Chondrocyte (in vitro differentiated cells): ENCODE measurements at regions not wholly inside any gene's neighbourhood (a gene's known extent, or its start where the extent isn't known, plus 50 kb on each side); places are given as distances from the start of the nearest gene placed in this dataset.

ENCODE experiments used
- DNase-seq: peaks from one replicate; pipeline ENCODE4 v3.0.0; 2021; ENCODE audit warnings: mixed read lengths, low spot score
- H3K27ac Mint-ChIP-seq: one replicate; pipeline ENCODE4 v1.8.0; 2021; ENCODE audit warnings: mild to moderate bottlenecking, moderate library complexity, mixed read lengths; ENCODE audit not compliant: unreplicated experiment
- H3K27me3 Mint-ChIP-seq: 2 replicates; pipeline ENCODE4 v1.8.0; 2021; ENCODE audit warnings: low read depth, mixed read lengths
- H3K36me3 Mint-ChIP-seq: 2 replicates; pipeline ENCODE4 v1.8.0; 2021; ENCODE audit warnings: low read depth, mixed read lengths
- H3K4me1 Mint-ChIP-seq: 2 replicates; pipeline ENCODE4 v1.8.0; 2021; ENCODE audit warnings: low read depth, mild to moderate bottlenecking, mixed read lengths
- H3K4me3 Mint-ChIP-seq: one replicate; pipeline ENCODE4 v1.8.0; 2021; ENCODE audit warnings: mild to moderate bottlenecking, moderate library complexity, mixed read lengths; ENCODE audit not compliant: unreplicated experiment
- H3K9me3 Mint-ChIP-seq: 2 replicates; pipeline ENCODE4 v1.8.0; 2021; ENCODE audit warnings: low read depth, mixed read lengths
- TF ChIP-seq, protein P1 (sequence below): fragments of 200-600 bp; sonication (generic); IDR thresholded peaks from 2 replicates; pipeline ENCODE4 v1.5.0; 2021; ENCODE audit warnings: antibody characterized with exemption, mild to moderate bottlenecking, moderate library complexity

DNA sequence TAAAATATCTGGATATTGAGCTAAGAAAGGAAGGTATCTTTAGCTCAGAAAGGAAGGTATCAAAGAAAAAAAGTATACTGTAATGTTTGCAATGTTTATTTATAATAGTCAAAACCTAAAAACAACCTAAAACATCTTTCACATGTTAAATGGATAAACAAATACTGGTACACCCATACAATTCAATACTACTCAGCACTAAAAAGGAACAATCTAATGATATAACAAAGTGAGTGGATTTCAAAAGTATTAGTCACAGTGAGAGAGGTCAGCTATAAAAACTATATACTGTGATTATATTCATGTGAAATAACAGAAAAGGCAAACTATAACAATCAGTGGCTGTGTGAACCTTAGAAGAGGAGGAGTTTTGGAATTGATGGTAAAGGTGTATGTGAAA is 455.0 kb upstream of the FTMT start:
- Mint-ChIP-seq H3K4me3 (no peak overlapping the region), H3K9me3 (no peaks in the 10 kb centered on the region), H3K27me3 (peaks cover 10% of the 10 kb centered on the region), H3K27ac (no peak overlapping the region), H3K36me3 (no peaks in the 10 kb centered on the region), H3K4me1 (no peaks in the 10 kb centered on the region)
- TF ChIP-seq, protein P1, sequence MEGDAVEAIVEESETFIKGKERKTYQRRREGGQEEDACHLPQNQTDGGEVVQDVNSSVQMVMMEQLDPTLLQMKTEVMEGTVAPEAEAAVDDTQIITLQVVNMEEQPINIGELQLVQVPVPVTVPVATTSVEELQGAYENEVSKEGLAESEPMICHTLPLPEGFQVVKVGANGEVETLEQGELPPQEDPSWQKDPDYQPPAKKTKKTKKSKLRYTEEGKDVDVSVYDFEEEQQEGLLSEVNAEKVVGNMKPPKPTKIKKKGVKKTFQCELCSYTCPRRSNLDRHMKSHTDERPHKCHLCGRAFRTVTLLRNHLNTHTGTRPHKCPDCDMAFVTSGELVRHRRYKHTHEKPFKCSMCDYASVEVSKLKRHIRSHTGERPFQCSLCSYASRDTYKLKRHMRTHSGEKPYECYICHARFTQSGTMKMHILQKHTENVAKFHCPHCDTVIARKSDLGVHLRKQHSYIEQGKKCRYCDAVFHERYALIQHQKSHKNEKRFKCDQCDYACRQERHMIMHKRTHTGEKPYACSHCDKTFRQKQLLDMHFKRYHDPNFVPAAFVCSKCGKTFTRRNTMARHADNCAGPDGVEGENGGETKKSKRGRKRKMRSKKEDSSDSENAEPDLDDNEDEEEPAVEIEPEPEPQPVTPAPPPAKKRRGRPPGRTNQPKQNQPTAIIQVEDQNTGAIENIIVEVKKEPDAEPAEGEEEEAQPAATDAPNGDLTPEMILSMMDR: no peak
- no peak for DNase-seq

DNA sequence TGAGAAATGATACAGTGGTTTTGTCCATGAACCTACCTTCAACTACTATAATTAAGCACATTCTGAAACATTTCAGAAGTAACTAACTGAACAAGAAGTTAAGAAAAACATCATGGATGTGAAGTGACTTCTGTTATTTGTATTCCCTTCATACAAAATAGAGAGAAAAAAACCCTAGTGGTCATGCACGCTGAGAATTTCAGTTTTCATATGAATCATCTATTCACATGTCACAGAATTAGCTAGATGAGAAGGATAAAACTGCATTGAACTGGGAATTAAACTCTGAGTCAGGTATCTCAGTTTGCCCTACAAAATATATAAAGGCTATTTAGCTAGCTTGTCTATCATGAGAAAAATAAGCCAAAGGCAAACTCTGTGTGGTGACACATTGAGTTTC is 451.8 kb upstream of the FTMT start:
- Mint-ChIP-seq H3K27ac (no peak overlapping the region), H3K9me3 (no peaks in the 10 kb centered on the region), H3K36me3 (no peaks in the 10 kb centered on the region), H3K27me3 (peaks cover 5% of the 10 kb centered on the region), H3K4me1 (no peaks in the 10 kb centered on the region), H3K4me3 (no peak overlapping the region)
- TF ChIP-seq, protein P1: no peak
- DNase-seq: no peak

DNA sequence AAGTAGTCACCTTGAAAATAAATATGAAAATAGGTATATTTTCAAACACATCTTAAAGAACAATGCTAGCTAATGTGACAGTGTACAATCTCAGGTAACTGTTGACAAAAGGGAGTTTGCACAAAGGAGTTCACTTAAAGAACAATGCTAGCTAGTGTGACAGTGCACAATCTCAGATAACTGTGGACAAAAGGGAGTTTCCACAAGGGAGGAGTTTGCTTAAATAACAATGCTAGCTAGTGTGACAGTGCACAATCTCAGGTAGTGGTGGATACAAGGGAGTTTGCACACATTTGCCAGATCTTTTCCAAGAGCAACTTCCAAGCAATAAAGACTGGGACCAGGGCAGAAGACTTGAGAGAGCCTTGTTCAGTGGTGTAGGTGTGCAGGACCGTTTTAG is 442.9 kb upstream of the FTMT start:
- no peaks in the 10 kb centered on the region for H3K9me3 Mint-ChIP-seq
- no peaks in the 10 kb centered on the region for H3K36me3 Mint-ChIP-seq
- H3K27ac Mint-ChIP-seq: no peak overlapping the region
- H3K4me3 Mint-ChIP-seq: no peak overlapping the region
- H3K4me1 Mint-ChIP-seq: no peaks in the 10 kb centered on the region
- H3K27me3 Mint-ChIP-seq: no peaks in the 10 kb centered on the region
- no peak for DNase-seq
- TF ChIP-seq, protein P1: no peak

DNA sequence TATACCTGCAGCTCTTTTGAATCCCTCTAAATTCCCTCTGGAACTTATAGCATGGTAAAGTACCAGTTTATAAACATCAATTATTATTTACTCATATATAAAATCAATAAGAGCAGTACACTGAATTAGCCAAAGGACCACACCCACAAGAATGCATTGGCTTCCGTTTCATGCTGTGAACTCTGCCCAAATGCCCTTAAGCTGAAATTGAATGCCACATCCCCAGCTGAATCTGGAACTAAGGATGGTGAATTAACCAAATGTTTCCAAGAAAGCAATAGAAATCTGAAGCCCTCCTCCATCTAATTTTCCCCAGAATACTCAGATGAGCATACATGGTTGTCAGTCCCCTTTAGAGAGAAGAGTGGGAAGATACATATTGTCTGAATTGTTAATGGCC is 436.4 kb upstream of the FTMT start:
- Mint-ChIP-seq H3K27ac (no peak overlapping the region), H3K9me3 (no peaks in the 10 kb centered on the region), H3K27me3 (no peaks in the 10 kb centered on the region), H3K4me1 (peaks cover 4% of the 10 kb centered on the region), H3K4me3 (no peak overlapping the region), H3K36me3 (no peaks in the 10 kb centered on the region)
- TF ChIP-seq, protein P1: no peak
- no peak for DNase-seq

DNA sequence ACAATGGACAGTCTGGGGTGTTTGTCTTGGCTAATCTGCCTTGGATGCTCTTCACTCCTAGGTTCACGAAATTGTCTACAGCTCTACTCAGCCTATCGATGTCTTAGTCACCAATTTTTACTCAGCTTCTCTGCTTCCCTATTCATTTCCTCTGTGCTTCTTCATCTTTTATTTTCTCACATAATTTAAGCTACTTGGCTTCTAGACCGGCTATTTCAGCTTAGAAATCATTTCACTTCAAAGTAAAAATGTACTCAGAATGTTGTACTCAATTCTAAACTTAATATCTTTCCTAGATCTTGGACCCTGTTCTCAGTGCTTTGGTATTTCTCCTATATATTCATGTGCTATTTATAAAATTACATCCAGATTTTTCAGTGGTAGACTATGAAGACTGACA is 430.0 kb upstream of the FTMT start:
- Mint-ChIP-seq H3K27me3 (no peaks in the 10 kb centered on the region), H3K36me3 (no peaks in the 10 kb centered on the region), H3K4me1 (peaks cover 25% of the 10 kb centered on the region), H3K9me3 (no peaks in the 10 kb centered on the region), H3K27ac (no peak overlapping the region), H3K4me3 (no peak overlapping the region)
- TF ChIP-seq, protein P1: no peak
- DNase-seq: no peak
